Activated CD8-positive, alpha-beta memory T cell treated with anti-CD3 and anti-CD28 coated beads for 24 hours (primary cell): ENCODE measurements at regions not wholly inside any gene's neighbourhood (a gene's known extent, or its start where the extent isn't known, plus 50 kb on each side); places are given as distances from the start of the nearest gene placed in this dataset.
"Not testable (repeated sequence)": the region's sequence is repeated elsewhere in the genome, so short reads cannot be mapped to it uniquely, and the experiment has no call there.

ENCODE experiments used
- DNase-seq: peaks from one replicate; pipeline ENCODE4 v3.0.0-alpha.2; 2020

DNA sequence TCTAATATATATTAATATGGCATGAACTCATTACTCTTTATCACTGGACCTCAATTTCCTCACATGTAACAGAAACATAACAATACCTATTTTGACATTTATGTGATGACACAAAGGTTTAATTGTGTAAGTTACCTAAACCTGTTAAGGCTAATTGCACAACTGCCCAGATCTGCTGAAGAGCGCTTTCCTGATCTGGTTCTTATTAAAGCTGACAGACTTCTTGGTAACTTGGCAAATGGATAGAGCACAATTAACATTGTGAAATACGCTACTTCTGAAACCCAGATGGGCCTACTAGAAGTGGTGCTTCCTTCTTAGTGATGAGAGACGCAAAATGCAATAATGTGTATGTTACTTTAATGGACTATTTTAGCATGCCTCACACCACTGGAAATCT lies 1767.2 kb upstream of the RAG2 start:
- DNase-seq = no peak

DNA sequence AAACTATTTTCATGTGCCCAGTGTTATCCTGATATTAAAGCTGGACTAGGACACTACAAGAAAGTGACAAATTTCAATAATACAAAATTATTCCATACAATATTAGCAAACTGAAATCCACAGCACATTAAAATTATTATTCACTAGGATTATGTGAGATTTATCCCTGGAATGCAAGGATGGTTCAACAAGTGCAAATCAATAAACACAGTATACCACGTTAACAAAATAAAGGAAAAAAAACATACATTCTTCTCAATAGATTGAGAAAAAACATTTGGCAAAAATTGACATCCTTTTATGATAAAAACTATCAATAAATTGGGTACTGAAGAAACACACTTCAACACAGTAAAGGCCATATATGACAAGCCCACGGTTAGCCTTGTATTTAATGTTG lies 1758.2 kb upstream of the RAG2 start:
- DNase-seq = no peak

- DNase-seq = no peak
These were observed 1747.2 kb upstream of the RAG2 start for GRCh38 chr11:38345286-38345685.

- DNase-seq = not testable (repeated sequence)
These were observed 1743.6 kb upstream of the RAG2 start for GRCh38 chr11:38341612-38342011.

GRCh38 chr11:38339835-38340440 lies 1741.9 kb upstream of the RAG2 start:
- no peak for DNase-seq

DNA sequence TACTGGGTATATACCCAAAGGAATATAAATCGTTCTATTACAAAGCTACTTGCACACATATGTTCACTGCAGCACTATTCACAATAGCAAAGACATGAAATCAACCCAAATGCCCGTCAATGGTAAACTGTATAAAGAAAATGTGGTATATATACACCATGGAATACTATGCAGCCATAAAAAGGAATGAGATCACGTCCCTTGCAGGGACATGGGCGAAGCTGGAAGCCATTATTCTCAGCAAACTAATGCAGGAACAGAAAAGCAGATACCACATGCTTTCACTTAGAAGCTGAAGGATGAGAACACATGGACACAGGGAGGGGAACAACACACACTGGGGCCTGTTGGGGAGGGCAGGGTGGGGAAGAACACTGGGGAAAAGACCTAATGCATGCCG lies 1740.0 kb upstream of the RAG2 start:
- not testable (repeated sequence) for DNase-seq

DNA sequence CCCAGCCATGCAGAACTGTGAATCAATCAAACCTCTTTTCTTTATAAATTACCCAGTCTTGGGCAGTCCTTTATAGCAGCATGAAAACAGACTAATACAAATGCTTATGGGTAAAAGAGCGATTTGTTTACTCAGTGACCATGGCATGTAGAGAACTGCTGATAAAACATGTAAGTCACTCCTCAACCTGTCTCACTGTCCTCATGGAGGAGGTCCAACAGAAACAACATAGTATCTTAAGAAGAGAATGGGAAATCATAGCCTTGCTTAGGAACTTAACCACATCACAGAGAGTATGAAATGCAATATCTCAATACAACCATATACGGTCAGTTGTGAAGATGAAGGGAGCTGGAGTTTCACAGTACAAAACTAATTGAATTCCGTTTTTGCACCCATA lies 1734.0 kb upstream of the RAG2 start:
- no peak for DNase-seq

DNA sequence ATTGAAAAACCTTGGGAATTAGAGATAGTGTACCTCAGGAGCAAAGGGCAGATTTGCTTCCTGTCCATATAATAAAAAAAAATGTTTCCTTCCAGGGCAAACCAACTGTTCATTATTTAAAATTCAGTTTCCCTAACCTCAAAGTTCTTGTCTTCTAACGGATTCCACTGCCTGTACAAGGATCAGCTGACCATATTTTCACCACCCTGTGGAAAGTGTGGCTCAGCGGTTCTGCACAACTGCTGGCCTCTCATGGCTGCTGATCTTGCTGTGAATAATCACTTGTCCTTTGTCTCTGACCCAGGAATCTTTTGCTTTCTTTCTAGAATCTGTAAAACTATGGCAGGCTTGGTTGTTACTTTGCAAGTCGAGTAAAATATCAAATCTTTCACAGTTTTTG lies 1732.5 kb upstream of the RAG2 start:
- DNase-seq = no peak

- DNase-seq = no peak
These were observed 1726.1 kb upstream of the RAG2 start for GRCh38 chr11:38323961-38324761.

- no peak for DNase-seq
These were observed 1717.1 kb upstream of the RAG2 start for GRCh38 chr11:38315151-38315550.

DNA sequence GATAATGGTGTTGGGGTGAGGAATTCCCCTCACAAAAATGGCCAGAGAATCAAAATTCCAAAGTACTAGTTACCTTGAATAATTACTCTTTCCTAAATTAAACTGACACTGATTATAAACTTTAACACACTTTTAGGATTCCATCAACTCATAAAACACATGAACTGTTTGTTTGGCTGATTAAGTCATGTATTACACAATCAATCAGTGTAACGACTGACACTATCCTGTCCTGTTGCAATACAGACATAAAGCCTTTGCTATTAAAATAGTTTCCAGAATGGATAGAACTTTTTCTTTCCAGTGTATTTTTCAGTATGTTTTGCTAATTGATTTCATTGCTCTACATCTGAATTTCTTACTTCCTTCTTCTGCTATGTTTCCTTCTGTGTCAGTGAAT lies 1709.4 kb upstream of the RAG2 start:
- DNase-seq = no peak

DNA sequence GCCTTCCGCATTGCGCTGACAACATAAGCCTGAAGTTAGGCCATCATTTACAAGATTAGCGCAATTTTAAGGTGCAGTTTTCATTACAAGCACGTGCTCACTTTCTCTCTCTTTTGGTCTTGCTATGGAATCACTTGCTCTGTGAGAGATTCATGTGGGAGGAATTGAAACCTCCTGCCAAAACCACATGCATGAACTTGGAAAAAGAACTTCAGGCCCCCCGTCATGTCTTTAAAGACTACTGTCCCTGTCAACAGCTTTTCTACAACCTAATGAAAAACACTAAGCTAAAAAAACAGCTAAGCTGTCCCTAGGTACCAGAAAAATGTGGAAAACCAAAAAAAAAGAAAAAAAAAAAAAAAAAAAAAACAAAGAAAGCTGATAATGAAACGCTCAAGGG lies 1707.6 kb upstream of the RAG2 start:
- no peak for DNase-seq

- no peak for DNase-seq
These were observed 1706.9 kb upstream of the RAG2 start for GRCh38 chr11:38304926-38305325.

- DNase-seq = no peak
These were observed 1704.5 kb upstream of the RAG2 start for GRCh38 chr11:38302564-38302963.

DNA sequence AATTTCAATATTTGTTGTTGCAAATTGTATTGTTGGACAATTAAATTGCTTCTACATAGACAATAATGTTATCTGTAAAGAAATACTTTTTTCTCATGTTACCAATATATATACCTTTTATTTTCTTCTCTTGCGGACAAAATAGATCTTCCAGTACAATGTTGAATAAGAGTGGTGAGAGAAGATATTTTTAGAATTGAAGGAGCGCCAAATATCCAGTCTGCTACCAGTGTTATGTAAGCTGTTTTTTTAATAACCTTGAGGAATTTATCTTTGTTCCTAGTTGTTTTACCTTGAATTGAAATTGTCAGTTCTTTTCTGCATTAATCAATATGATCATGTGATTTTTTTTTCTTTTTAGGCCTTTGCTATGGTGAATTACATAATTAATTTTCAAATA lies 1702.5 kb upstream of the RAG2 start:
- DNase-seq = no peak

DNA sequence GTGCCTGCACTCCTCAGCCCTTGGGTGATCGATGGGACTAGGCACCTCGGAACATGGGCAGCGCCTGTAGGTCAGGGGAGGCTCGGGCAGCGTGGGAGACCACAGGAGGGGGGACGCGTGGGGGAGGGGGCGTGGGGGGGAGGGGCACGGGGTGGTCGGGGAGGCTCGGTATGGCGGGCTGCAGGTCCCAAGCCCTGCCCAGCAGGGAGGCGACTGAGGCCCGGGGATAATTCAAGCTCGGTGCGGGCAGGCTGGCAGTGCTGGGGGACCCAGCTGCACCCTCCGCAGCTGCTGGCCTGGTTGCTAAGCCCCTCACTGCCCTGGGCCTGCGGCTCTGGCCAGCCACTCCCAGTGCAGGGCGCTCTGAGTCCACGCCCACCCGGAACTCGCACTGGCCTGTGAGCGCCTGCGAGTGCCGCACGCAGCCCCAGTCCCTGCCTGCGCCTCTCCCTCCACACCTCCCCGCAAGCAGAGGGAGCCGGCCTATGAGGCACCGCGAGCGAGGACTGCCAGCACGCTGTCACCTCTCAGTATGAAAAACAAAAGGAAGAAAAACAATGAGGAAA lies 1698.3 kb upstream of the RAG2 start:
- DNase-seq = no peak

GRCh38 chr11:38282718-38283117 lies 1684.7 kb upstream of the RAG2 start:
- no peak for DNase-seq

- no peak for DNase-seq
These were observed 1680.6 kb upstream of the RAG2 start for GRCh38 chr11:38278457-38279141.

GRCh38 chr11:38274031-38274430 lies 1676.0 kb upstream of the RAG2 start:
- no peak for DNase-seq

- DNase-seq = no peak
These were observed 1674.3 kb upstream of the RAG2 start for GRCh38 chr11:38272376-38272775.

GRCh38 chr11:38266691-38267090 lies 1668.7 kb upstream of the RAG2 start:
- DNase-seq = no peak

- no peak for DNase-seq
These were observed 1658.4 kb upstream of the RAG2 start for GRCh38 chr11:38256436-38256835.

DNA sequence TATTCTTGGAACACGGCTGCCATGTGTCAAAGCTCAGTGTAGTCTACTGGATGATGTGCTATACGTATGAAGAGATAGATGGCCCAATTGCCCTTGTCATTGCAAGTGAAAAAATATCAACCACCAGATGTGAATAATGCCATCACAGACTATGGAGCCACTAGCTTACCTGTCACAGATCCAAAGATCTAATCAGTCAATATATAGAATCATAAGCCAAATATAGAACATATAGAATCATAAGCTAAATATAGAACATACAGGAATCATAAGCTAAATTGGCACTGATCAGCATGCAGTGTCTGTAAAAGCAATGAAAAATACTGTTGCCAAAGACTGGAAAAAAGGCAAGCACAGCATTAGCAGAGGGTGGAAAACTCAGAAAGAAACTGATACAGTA lies 1656.9 kb upstream of the RAG2 start:
- DNase-seq = no peak

DNA sequence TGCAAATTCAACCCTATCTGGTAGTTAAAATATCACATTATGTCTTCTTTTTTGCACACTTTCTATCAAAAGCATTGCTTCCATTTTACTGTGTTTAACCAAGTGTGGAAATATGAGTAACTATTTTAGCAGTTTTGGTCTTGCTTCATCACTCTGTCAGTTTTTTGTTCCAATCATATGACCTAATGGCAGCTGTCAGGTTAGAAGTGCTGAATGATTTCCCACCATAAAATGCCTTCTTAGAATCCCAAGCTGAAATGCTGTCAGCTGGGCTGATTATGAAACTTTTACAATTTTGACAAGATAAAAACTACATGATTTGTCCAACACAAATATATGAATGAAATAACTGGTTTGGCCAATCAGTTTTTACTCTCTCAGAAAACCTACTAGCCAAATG lies 1654.6 kb upstream of the RAG2 start:
- no peak for DNase-seq
